ENCODE measurements at regions not wholly inside any gene's neighbourhood (a gene's known extent, or its start where the extent isn't known, plus 50 kb on each side); places are given as distances from the start of the nearest gene placed in this dataset.

- Histone ChIP-seq H3K79me1 (ENCODE audit: low read depth in 1 of 2, low read length in 2 of 2) (no peaks in the 10 kb centered on the region), H3K4me3 (ENCODE audit: insufficient read depth, low read depth, low read length) (no peak overlapping the region), H3K18ac (ENCODE audit: low read depth, low read length) (no peak overlapping the region), H4K5ac (ENCODE audit: low read depth, low read length) (no peak overlapping the region), H3K14ac (replicated peaks; ENCODE audit: low read depth, low read length) (no peak overlapping the region), H2AK5ac (ENCODE audit: low read depth, low read length) (no peak overlapping the region), H4K20me1 (ENCODE audit: insufficient read depth, low read length) (no peaks in the 10 kb centered on the region), H3K27ac (ENCODE audit: insufficient read depth, low read length) (no peak overlapping the region), H3K9me3 (ENCODE audit: control insufficient read depth, insufficient read depth, low read length) (0 out of 2 replicates have a peak, but pooled peaks cover 2% of the 10 kb centered on the region), H2AK9ac (replicated peaks; ENCODE audit: low read depth, low read length, poor library complexity) (no peak overlapping the region), H3K56ac (ENCODE audit: extremely low read depth, insufficient read depth, low read length) (no peak overlapping the region), H2BK15ac (ENCODE audit: low read depth, low read length) (no peak overlapping the region), H4K91ac (ENCODE audit: insufficient read depth, low read depth, low read length) (no peak overlapping the region), H4K8ac (ENCODE audit: low read depth in 2 of 2, low read length in 2 of 2) (no peak overlapping the region), H3K23ac (ENCODE audit: low read depth, low read length) (no peak overlapping the region), H2AFZ (replicated peaks; ENCODE audit: low read length, poor library complexity) (no peak overlapping the region), H3K4me1 (ENCODE audit: control insufficient read depth, insufficient read depth, low read length) (peaks cover 3% of the 10 kb centered on the region; the same call in 1 of the 2 replicates), H3K9ac (ENCODE audit: low read depth, low read length) (no peak overlapping the region), H3K27me3 (ENCODE audit: control insufficient read depth, insufficient read depth, low read length) (no peaks in the 10 kb centered on the region), H3K4ac (ENCODE audit: low read depth, low read length) (no peak overlapping the region), H2BK20ac (ENCODE audit: low read depth, low read length) (no peak overlapping the region), H2BK5ac (ENCODE audit: low read depth, low read length, poor library complexity, severe bottlenecking) (no peak overlapping the region), H3K4me2 (ENCODE audit: low read depth, low read length) (no peak overlapping the region), H3K36me3 (ENCODE audit: control insufficient read depth, insufficient read depth, low read length) (no peaks in the 10 kb centered on the region), H3K9me1 (ENCODE audit: insufficient read depth, low read length) (no peaks in the 10 kb centered on the region), H2BK120ac (ENCODE audit: low read depth, low read length) (no peak overlapping the region)
- no peak for ATAC-seq (ENCODE audit: low read depth)
- no CpG with 5 or more reads among the region's 2 CpGs for WGBS, 2 experiments (ENCODE audit: extremely low coverage in 2 of 2, insufficient read length in 1 of 2)
- DNase-seq, result no peak
- no peak for TF ChIP-seq NFE2L2 (IDR thresholded peaks at IDR 0.05; ENCODE audit: low read depth, low read length)
- no peak for TF ChIP-seq RFX5 (IDR thresholded peaks at IDR 0.05; ENCODE audit: low read depth, low read length)
- no peak for TF ChIP-seq MAFK (IDR thresholded peaks at IDR 0.05; ENCODE audit: low read depth, low read length)
- TF ChIP-seq POLR2A (IDR thresholded peaks at IDR 0.05; ENCODE audit: low read depth, low read length), result no peak
- TF ChIP-seq ELK1 (IDR thresholded peaks at IDR 0.05; ENCODE audit: borderline replicate concordance, low read depth, low read length), result no peak
- TF ChIP-seq CEBPB (IDR thresholded peaks at IDR 0.05; ENCODE audit: low read depth, low read length), result no peak
- TF ChIP-seq USF2 (IDR thresholded peaks at IDR 0.05; ENCODE audit: low read depth, low read length), result no peak
- TF ChIP-seq RAD21 (IDR thresholded peaks at IDR 0.05; ENCODE audit: low read length), result no peak
- TF ChIP-seq FOS (IDR thresholded peaks at IDR 0.05; ENCODE audit: low read depth, low read length), result no peak
- no peak for TF ChIP-seq CTCF (conservative IDR thresholded peaks at IDR 0.05; ENCODE audit: low read depth, low read length)
- no peak for TF ChIP-seq BHLHE40 (IDR thresholded peaks at IDR 0.05; ENCODE audit: low read depth, low read length)
- no peak for TF ChIP-seq RCOR1 (IDR thresholded peaks at IDR 0.05; ENCODE audit: insufficient replicate concordance, low read length)
- no peak for TF ChIP-seq MAZ (IDR thresholded peaks at IDR 0.05; ENCODE audit: borderline replicate concordance, low read depth, low read length)
- no peak for TF ChIP-seq SMC3 (IDR thresholded peaks at IDR 0.05; ENCODE audit: low read depth, low read length)
- TF ChIP-seq CHD1 (IDR thresholded peaks at IDR 0.05; ENCODE audit: low read depth, low read length), result no peak
- TF ChIP-seq MXI1 (IDR thresholded peaks at IDR 0.05; ENCODE audit: borderline replicate concordance, low read depth, low read length), result no peak
- POLR2A ChIA-PET (ENCODE audit: unreplicated experiment), result no interaction called here
- intact Hi-C loops (cut with micrococcal nuclease) (no loop called here), dilution Hi-C loops (cut with HindIII; ENCODE audit: low sequenced_read_pairs, unreplicated experiment) (no loop called here), in situ Hi-C loops (cut with MboI; ENCODE audit: low sequenced_read_pairs) (no loop called here)
- CTCF ChIA-PET, result no interaction called here
- no TSS peak for BruUV-seq (replicated peaks)
These were observed 847.2 kb downstream of the TDRD15 start for GRCh38 chr2:21970971-21971370.

All from IMR-90 (cell line).